GM18951 (cell line): ENCODE measurements at regions not wholly inside any gene's neighbourhood (a gene's known extent, or its start where the extent isn't known, plus 50 kb on each side); places are given as distances from the start of the nearest gene placed in this dataset.

Experiments
- POLR2A ChIP-seq: IDR thresholded peaks from 4 replicates; pipeline ENCODE4 v1.6.1; 2011; ENCODE audit warnings: mild to moderate bottlenecking; ENCODE audit not compliant: insufficient read length, insufficient read depth; ENCODE audit errors: extremely low read depth
- in situ Hi-C: fragments of 300-500 bp; cut with MboI; formaldehyde crosslinking; loops from one replicate; pipeline ENCODE4 v1.12.0; 2022; ENCODE audit warnings: low sequenced_read_pairs, mixed read lengths, inconsistent platforms; ENCODE audit not compliant: unreplicated experiment

DNA sequence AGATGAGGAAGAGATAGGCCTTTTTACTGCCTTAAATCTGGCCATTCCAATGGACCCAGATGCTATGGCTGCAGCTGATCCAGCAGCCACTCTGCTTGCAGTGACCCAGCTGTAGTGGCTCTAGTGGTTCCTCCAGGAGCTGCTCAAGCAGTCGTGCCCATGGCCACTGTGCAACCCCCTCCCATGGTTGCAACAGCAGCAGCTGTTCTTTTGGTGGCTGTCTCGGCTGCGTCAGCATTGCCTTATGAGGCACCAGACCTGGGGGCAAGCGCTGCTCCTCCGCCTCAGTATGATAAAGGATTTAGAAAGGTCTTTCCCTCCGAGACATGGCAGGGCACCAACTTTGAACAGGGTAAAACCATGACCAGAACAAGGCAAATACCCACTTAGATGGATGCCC lies 384.9 kb upstream of the DCC start:
- TF ChIP-seq POLR2A, result no peak
- in situ Hi-C loops, result no loop called here

GRCh38 chr18:51957001-51957400 lies 383.0 kb upstream of the DCC start:
- in situ Hi-C loops, result no loop called here
- TF ChIP-seq POLR2A, result no peak

DNA sequence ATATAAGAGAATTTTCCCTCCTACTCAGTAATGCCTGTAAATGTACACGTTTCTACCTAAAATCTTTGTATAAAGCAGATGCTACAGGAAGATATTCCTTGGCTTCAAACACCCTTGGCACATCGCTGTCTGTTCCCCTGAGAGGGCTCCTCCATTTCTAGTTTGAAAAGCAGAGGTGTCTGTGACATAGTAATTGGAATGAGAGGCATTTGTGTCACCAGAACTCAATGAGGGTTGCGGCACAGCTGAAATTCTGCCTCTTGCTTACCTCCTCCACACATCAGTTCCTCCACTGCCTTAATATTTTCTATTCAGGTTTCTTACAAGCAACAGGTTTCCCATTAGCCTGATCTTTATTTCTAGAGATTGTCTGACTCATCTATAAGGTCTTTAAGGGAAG lies 359.9 kb upstream of the DCC start:
- in situ Hi-C loops, result no loop called here
- TF ChIP-seq POLR2A, result no peak

DNA sequence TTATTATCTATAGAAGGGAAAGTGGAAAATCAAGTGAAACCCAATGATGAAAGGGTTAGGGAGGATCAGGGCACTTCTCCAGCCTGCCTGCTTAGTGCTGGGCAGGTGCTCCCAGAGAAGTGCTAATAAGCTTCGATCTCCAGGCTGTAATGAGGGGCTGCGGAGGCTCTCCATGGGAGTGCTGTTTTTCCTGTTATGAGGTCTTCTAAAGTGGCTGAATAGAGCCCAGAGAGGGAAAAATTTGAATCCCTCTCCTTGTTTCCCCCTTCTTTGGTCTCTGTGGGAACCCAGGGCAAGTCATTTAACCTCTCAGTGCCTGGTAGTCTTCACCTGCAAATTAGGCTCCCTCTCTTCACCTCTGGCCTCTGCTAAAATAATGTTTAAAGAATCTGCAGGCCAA lies 351.7 kb upstream of the DCC start:
- in situ Hi-C loops, result no loop called here

DNA sequence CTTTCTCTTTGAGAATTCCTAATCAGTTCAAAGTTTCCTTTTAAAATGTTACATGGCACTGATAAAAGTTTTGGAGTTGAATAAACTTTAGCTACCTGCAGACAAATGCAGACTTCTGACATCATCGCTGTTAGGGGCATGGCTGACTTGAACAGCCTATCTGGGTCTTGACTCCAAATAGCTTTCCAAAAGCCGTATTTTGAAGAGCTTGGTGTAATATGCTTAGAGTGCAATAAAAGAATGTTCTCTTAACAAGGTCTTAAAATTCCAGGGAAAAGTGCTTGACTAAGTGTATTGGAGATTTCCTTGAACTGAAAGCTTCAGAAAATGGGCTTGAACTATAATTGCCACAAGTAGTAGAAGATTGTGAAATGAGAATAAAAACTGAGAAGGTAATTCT lies 342.9 kb upstream of the DCC start:
- in situ Hi-C loops, result no loop called here
- TF ChIP-seq POLR2A, result no peak

More for the DNA sequence above, 351.7 kb upstream of the DCC start:
- no peak for TF ChIP-seq POLR2A

GRCh38 chr18:51998066-51998465 lies 341.9 kb upstream of the DCC start:
- no peak for TF ChIP-seq POLR2A
- in situ Hi-C loops, result no loop called here

GRCh38 chr18:51998711-51999110 lies 341.3 kb upstream of the DCC start:
- TF ChIP-seq POLR2A, result no peak
- in situ Hi-C loops, result no loop called here

- no peak for TF ChIP-seq POLR2A
- in situ Hi-C loops, result no loop called here
Observed at GRCh38 chr18:51999351-51999750, 340.6 kb upstream of the DCC start.

DNA sequence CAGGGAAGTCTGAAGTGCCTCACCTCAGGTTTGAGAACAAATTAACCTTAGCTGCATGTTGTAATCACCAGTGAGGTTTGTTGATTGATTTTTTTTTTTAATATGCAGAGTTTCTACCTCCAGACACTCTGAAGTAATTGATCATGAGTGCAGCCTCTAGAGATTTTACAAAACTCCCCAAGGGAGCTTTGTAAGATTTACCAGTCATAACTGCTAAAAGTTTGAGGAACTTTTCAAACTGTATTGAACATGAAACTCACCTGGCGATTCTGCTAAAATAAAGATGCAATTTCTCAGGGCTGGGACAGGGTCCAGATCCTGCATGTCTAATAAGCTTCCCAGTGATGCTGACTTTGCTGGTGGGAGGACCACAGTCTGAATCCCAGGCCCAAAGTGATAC lies 339.6 kb upstream of the DCC start:
- in situ Hi-C loops, result no loop called here
- no peak for TF ChIP-seq POLR2A

GRCh38 chr18:52001106-52001505 lies 338.9 kb upstream of the DCC start:
- in situ Hi-C loops, result no loop called here
- no peak for TF ChIP-seq POLR2A

DNA sequence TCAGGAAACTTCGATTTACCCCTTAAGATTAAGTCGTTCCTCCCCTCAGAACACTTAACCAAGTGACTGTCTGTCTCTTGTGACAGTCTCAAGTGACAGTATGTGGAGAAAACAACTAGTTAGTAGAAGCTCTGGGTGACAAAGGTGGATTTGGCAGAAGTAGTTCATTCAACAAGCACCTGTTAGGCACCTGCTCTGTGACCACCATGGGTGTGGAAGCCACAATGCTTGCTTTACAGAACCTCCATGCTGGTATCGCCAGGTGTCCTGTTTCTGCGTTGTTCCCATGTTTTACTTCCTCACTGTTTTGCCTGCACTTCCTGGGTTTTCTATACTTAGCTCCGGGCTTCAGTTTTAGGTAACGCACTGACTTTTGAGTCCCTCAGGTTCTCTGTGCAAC lies 337.4 kb upstream of the DCC start:
- no peak for TF ChIP-seq POLR2A
- in situ Hi-C loops, result no loop called here

- in situ Hi-C loops, result no loop called here
- no peak for TF ChIP-seq POLR2A
Observed at GRCh38 chr18:52007105-52007504, 332.9 kb upstream of the DCC start.

DNA sequence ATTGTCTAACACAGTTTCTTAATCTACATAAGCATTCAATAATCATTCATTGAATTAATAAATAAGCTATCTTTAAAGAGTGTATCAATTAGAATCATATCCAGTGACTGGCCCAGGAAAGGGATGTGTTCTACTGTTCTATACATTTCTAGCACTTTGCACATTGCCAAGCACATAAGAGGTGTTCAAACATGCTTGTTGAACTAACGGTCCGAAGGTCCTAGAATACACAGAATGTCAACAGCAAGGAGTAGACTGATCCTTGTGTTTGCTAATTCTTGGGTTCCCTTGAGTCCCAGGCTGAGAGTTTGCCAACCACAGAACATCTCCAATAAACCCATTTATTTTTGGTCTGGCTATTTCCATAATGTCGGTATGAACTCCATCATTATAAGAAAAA lies 331.7 kb upstream of the DCC start:
- in situ Hi-C loops, result no loop called here
- TF ChIP-seq POLR2A, result no peak

DNA sequence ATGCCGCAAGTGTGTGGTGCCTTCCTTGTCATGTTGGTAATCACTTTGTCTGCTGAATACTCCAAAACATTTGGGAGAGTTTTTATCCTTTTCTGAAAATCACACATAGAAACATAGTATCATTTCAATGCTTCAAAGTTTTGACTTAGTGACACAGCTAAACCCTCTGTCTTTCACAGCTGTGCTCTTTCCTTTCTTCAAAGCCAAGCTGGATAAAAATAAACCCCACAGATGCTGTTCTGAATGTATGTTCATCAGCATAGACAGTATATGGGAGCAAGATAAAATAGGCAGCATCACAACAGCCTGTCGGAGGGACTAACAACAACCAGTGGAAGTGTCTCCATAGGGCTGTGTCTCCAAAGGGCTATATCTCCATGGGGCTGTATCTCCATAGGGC lies 331.3 kb upstream of the DCC start:
- in situ Hi-C loops, result no loop called here
- TF ChIP-seq POLR2A, result no peak

GRCh38 chr18:52009958-52010357 lies 330.0 kb upstream of the DCC start:
- in situ Hi-C loops, result no loop called here
- TF ChIP-seq POLR2A, result no peak
